CD8-positive, alpha-beta memory T cell (primary cell): ENCODE measurements at regions not wholly inside any gene's neighbourhood (a gene's known extent, or its start where the extent isn't known, plus 50 kb on each side); places are given as distances from the start of the nearest gene placed in this dataset.
A peak's percentile ranks its signal among the peaks of the same experiment; 100 is the strongest.
"Not testable (repeated sequence)": the region's sequence is repeated elsewhere in the genome, so short reads cannot be mapped to it uniquely, and the experiment has no call there.

Source experiments
- CTCF ChIA-PET: fragments of 350-600 bp; sonication (Branson Sonifier 250); formaldehyde crosslinking; loops from one replicate; lab custom pipeline; 2021; ENCODE audit warnings: antibody characterized with exemption; lab: Charles Lee
- POLR2A ChIA-PET: fragments of 350-600 bp; sonication (Branson Sonifier 250); formaldehyde crosslinking; loops from one replicate; lab custom pipeline; 2021; ENCODE audit warnings: antibody characterized with exemption; lab: Charles Lee
- DNase-seq, 5 donors: peaks; one replicate each; pipeline versions ENCODE4 v3.0.0 to v3.0.0-alpha.2; 2020 to 2022; ENCODE audit warnings: mixed read lengths in 1 of 5
- H3K27ac ChIP-seq: one replicate; pipeline ENCODE4 v1.7.0; 2013; ENCODE audit warnings: low read depth, mild to moderate bottlenecking, low read length, moderate library complexity
- H3K27me3 ChIP-seq: 2 replicates; pipeline ENCODE4 v1.7.0; 2013; ENCODE audit warnings: low read length, mild to moderate bottlenecking; ENCODE audit not compliant: insufficient read depth, poor library complexity, severe bottlenecking
- H3K36me3 ChIP-seq: 2 replicates; pipeline ENCODE4 v1.7.0; 2013; ENCODE audit warnings: mild to moderate bottlenecking, low read length, moderate library complexity; ENCODE audit not compliant: insufficient read depth
- H3K4me1 ChIP-seq: 2 replicates; pipeline ENCODE4 v1.7.0; 2013; ENCODE audit warnings: mild to moderate bottlenecking, low read length, moderate library complexity; ENCODE audit not compliant: insufficient read depth
- H3K4me3 ChIP-seq: 2 replicates; pipeline ENCODE4 v1.7.0; 2013; ENCODE audit warnings: mild to moderate bottlenecking, low read length
- H3K9me3 ChIP-seq: 2 replicates; pipeline ENCODE4 v1.7.0; 2013; ENCODE audit warnings: mild to moderate bottlenecking, low read length
- H3K27ac Mint-ChIP-seq, 8 donors: one replicate each; pipeline ENCODE4 v1.8.0; 2020 to 2021; ENCODE audit warnings: mixed read lengths in 8 of 8, mild to moderate bottlenecking in 6 of 8, inconsistent platforms in 3 of 8, moderate library complexity in 3 of 8
- H3K27me3 Mint-ChIP-seq, 2 donors: one replicate each; pipeline ENCODE4 v1.8.0; 2020 to 2021; ENCODE audit warnings: mixed read lengths in 2 of 2, mild to moderate bottlenecking in 1 of 2, moderate library complexity in 1 of 2
- H3K36me3 Mint-ChIP-seq, 3 donors: one replicate each; pipeline ENCODE4 v1.8.0; 2020 to 2021; ENCODE audit warnings: mixed read lengths in 3 of 3, inconsistent platforms in 1 of 3, mild to moderate bottlenecking in 1 of 3
- H3K4me1 Mint-ChIP-seq, 3 donors: one replicate each; pipeline ENCODE4 v1.8.0; 2020 to 2021; ENCODE audit warnings: mixed read lengths in 3 of 3, inconsistent platforms in 1 of 3, mild to moderate bottlenecking in 1 of 3
- H3K4me3 Mint-ChIP-seq, 7 donors: one replicate each; pipeline ENCODE4 v1.8.0; 2020 to 2021; ENCODE audit warnings: mixed read lengths in 7 of 7, mild to moderate bottlenecking in 6 of 7, moderate library complexity in 4 of 7, inconsistent platforms in 2 of 7
- H3K9me3 Mint-ChIP-seq, 5 donors: one replicate each; pipeline ENCODE4 v1.8.0; 2020 to 2022; ENCODE audit warnings: mixed read lengths in 5 of 5, mild to moderate bottlenecking in 3 of 5, moderate library complexity in 2 of 5, inconsistent platforms in 1 of 5

DNA sequence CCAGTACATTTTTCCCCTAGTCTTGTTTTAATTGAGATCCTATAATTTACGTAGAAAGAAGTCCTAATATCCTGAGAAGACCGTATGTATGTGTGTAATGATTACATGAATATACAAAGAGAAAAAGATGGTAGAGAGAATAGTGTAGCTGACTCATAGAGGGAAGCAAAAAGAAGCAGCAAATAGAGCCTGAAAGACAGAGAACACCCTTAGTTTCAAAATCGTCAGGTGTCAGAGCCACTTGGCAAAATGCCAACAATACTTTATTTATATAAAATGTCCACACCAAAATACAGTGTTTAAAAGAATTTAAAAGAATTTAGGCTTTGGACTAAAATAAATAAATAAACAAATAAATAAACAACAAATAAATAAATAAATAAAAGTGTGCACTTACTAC lies 1414.1 kb upstream of the EYS start:
- Histone ChIP-seq H3K36me3 (no peaks in the 10 kb centered on the region), H3K27ac (no peak overlapping the region), H3K27me3 (no peaks in the 10 kb centered on the region), H3K4me3 (no peak overlapping the region), H3K9me3 (no peaks in the 10 kb centered on the region), H3K4me1 (no peaks in the 10 kb centered on the region)
- CTCF ChIA-PET: no interaction called here
- H3K27ac Mint-ChIP-seq: no peak overlapping the region
- POLR2A ChIA-PET: no interaction called here
- DNase-seq: no peak
- no peaks in the 10 kb centered on the region for H3K4me1 Mint-ChIP-seq
- H3K27me3 Mint-ChIP-seq: no peaks in the 10 kb centered on the region
- H3K9me3 Mint-ChIP-seq: peaks cover 0 to 22% (median 0%) of the 10 kb centered on the region in 5 donors
- H3K4me3 Mint-ChIP-seq: no peak overlapping the region
- H3K36me3 Mint-ChIP-seq: no peaks in the 10 kb centered on the region

DNA sequence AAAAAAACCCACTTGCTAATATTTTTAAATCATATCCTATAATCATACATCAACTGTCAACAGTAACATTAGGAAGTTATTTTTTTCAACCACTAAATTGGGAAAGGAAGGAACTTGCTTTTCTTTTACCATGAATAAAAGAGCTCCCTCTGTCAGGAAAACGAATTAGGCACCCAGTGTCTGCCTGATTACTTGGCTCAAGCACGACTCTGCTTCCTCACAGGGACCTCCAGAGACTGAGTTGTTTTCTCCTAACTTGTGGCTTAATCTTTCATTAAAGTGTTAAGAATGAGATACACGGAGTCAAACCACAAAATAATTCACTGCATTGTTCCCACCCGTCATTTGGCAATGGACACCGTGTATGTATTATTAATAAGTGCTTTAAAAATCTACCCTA lies 1405.1 kb upstream of the EYS start:
- H3K27me3 Mint-ChIP-seq: no peaks in the 10 kb centered on the region
- CTCF ChIA-PET: no interaction called here
- H3K27ac ChIP-seq: no peak overlapping the region
- no peaks in the 10 kb centered on the region for H3K4me1 ChIP-seq
- H3K9me3 ChIP-seq: no peaks in the 10 kb centered on the region
- POLR2A ChIA-PET: no interaction called here
- peaks cover 2 to 31% (median 10%) of the 10 kb centered on the region in 5 donors for H3K9me3 Mint-ChIP-seq
- DNase-seq: no peak
- no peak overlapping the region for H3K27ac Mint-ChIP-seq
- no peaks in the 10 kb centered on the region for H3K36me3 Mint-ChIP-seq
- no peaks in the 10 kb centered on the region for H3K36me3 ChIP-seq
- no peak overlapping the region for H3K4me3 Mint-ChIP-seq
- H3K4me1 Mint-ChIP-seq: no peaks in the 10 kb centered on the region
- no peaks in the 10 kb centered on the region for H3K27me3 ChIP-seq
- no peak overlapping the region for H3K4me3 ChIP-seq

DNA sequence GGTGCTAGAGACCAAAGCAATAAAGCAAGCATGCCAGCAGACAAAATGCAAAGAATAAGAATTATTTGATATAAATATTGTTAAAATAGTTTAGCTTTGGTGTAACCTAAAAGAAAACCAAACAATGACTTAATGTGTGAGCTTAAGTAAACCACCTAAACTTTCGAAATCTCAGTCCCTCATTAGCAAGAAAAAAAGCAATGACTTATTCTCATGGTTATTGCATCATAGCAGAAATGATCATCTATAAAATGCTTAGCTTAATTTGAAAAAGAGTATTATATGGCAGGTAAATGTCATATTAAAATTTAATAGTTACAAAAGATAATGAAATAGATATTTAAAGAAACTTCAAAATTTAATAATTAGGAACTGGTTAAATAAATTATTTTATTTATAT lies 1395.7 kb upstream of the EYS start:
- Histone ChIP-seq H3K27ac (no peak overlapping the region), H3K4me1 (no peaks in the 10 kb centered on the region), H3K4me3 (no peak overlapping the region), H3K9me3 (no peaks in the 10 kb centered on the region), H3K27me3 (no peaks in the 10 kb centered on the region), H3K36me3 (no peaks in the 10 kb centered on the region)
- no peaks in the 10 kb centered on the region for H3K36me3 Mint-ChIP-seq
- no peak overlapping the region for H3K27ac Mint-ChIP-seq
- ChIA-PET POLR2A (no interaction called here), CTCF (no interaction called here)
- DNase-seq: no peak
- no peaks in the 10 kb centered on the region for H3K27me3 Mint-ChIP-seq
- H3K9me3 Mint-ChIP-seq: peaks cover 0 to 37% (median 16%) of the 10 kb centered on the region in 5 donors
- H3K4me3 Mint-ChIP-seq: no peak overlapping the region
- no peaks in the 10 kb centered on the region for H3K4me1 Mint-ChIP-seq

DNA sequence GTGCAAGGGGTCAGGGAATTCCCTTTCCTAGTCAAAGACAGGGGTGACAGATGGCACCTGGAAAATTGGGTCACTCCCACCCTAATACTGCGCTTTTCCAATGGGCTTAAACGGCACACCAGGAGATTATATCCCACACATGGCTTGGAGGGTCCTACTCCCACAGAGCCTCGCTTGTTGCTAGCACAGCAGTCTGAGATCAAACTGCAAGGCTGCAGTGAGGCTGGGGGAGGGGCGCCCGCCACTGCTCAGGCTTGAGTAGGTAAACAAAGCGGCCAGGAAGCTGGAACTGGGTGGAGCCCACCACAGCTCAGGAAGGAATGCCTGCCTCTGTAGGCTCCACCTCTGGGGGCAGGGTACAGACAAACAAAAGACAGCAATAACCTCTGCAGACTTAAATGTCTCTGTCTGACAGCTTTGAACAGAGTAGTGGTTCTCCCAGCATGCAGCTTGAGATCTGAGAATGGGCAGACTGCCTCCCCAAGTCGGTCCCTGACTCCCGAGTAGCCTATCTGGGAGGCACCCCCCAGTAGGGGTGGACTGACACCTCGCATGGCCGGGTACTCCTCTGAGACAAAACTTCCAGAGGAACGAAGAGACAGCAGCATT lies 1388.7 kb upstream of the EYS start:
- not testable (repeated sequence) for H3K27me3 Mint-ChIP-seq

DNA sequence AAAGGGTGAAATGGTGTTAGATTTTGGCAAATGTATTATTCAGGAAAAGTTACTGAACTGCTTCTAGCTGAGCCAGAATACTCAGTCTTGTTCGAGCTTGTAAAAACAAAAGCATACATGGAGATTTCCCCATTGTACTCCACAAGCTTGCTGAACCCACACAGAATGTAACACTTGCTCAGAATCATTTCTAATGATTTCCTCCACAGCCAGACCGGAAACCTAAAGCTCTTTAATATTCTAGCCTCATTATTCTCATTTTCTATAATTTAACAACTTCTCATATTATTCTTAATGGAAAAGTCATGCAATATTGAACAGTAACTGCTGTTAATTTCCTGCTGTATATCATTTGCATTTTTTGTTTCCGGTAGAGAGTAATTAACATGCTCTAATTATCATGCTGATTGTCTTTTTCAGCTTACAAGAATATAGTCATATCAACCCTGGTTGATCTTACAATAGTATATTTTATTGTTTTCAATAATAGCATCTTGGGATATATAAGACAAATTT lies 1387.5 kb upstream of the EYS start:
- H3K4me1 ChIP-seq: no peaks in the 10 kb centered on the region
- H3K27ac Mint-ChIP-seq: no peak overlapping the region
- no peak overlapping the region for H3K4me3 ChIP-seq
- H3K9me3 ChIP-seq: no peaks in the 10 kb centered on the region
- H3K27ac ChIP-seq: no peak overlapping the region
- no peaks in the 10 kb centered on the region for H3K36me3 ChIP-seq
- no peaks in the 10 kb centered on the region for H3K27me3 Mint-ChIP-seq
- H3K4me3 Mint-ChIP-seq: no peak overlapping the region
- peaks cover 6 to 31% (median 11%) of the 10 kb centered on the region in 5 donors for H3K9me3 Mint-ChIP-seq
- CTCF ChIA-PET: no interaction called here
- DNase-seq: no peak
- H3K27me3 ChIP-seq: no peaks in the 10 kb centered on the region
- no peaks in the 10 kb centered on the region for H3K36me3 Mint-ChIP-seq
- POLR2A ChIA-PET: no interaction called here
- no peaks in the 10 kb centered on the region for H3K4me1 Mint-ChIP-seq

More for the DNA sequence above, 1388.7 kb upstream of the EYS start:
- DNase-seq: peak in 1 of 5 donors; percentile 28
- H3K4me3 ChIP-seq, H3K4me1 ChIP-seq, H3K27ac Mint-ChIP-seq, POLR2A ChIA-PET, H3K36me3 ChIP-seq, H3K27ac ChIP-seq, H3K36me3 Mint-ChIP-seq, H3K27me3 ChIP-seq, H3K4me3 Mint-ChIP-seq, CTCF ChIA-PET, H3K9me3 ChIP-seq, H3K4me1 Mint-ChIP-seq: not testable (repeated sequence)
- H3K9me3 Mint-ChIP-seq: peaks cover 4 to 28% (median 14%) of the 10 kb centered on the region in 5 donors

DNA sequence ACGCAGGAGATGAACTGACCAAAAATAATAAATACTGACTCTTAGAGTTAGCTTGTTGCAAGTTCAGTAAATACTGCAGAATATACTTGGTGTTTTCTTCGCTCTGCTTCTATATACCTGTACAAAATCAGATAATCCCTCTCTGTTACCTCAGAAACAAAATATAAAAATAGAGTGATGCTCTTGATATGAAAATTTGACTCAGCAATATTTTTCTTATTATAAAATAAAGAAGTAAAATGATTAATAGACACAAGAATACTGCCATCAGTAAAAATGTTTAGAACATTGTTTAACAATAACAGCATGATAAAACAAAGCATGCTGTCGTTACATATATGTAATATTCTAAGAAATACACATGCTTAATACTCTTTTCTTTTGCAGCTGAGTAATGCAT lies 1366.9 kb upstream of the EYS start:
- H3K9me3 ChIP-seq: no peaks in the 10 kb centered on the region
- H3K36me3 ChIP-seq: no peaks in the 10 kb centered on the region
- POLR2A ChIA-PET: no interaction called here
- no peak for DNase-seq
- Mint-ChIP-seq H3K4me3 (no peak overlapping the region), H3K9me3 (peaks cover 5 to 20% (median 10%) of the 10 kb centered on the region in 5 donors), H3K4me1 (no peaks in the 10 kb centered on the region), H3K27me3 (no peaks in the 10 kb centered on the region), H3K27ac (no peak overlapping the region), H3K36me3 (no peaks in the 10 kb centered on the region)
- CTCF ChIA-PET: no interaction called here
- no peaks in the 10 kb centered on the region for H3K27me3 ChIP-seq
- no peak overlapping the region for H3K4me3 ChIP-seq
- H3K27ac ChIP-seq: no peak overlapping the region
- H3K4me1 ChIP-seq: no peaks in the 10 kb centered on the region

DNA sequence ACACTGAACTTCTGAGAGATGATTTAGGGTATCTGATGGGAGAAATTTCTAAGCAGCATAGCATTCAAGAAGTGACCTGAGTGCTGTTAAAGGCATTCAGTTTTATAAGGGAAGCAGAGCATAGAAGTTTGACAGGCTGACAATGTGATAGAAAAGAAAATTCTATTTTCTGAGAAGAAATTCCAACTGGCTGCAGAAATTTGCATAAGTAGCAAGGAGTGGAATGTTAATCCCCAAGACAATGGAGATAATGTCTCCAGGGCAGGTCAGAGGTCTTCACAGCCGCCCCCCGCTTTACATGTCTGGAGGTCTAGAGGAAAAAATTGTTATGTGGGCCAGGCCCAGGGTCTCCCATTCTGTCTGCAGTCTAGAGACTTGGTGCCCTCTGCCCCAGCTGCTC lies 1361.8 kb upstream of the EYS start:
- Mint-ChIP-seq H3K4me3 (no peak overlapping the region), H3K36me3 (no peaks in the 10 kb centered on the region), H3K27ac (no peak overlapping the region), H3K9me3 (peaks cover 12 to 23% (median 16%) of the 10 kb centered on the region in 5 donors), H3K27me3 (no peaks in the 10 kb centered on the region), H3K4me1 (no peaks in the 10 kb centered on the region)
- DNase-seq: no peak
- Histone ChIP-seq H3K36me3 (no peaks in the 10 kb centered on the region), H3K27me3 (no peaks in the 10 kb centered on the region), H3K4me1 (no peaks in the 10 kb centered on the region), H3K9me3 (no peaks in the 10 kb centered on the region), H3K27ac (no peak overlapping the region), H3K4me3 (no peak overlapping the region)
- CTCF ChIA-PET: no interaction called here
- POLR2A ChIA-PET: no interaction called here

DNA sequence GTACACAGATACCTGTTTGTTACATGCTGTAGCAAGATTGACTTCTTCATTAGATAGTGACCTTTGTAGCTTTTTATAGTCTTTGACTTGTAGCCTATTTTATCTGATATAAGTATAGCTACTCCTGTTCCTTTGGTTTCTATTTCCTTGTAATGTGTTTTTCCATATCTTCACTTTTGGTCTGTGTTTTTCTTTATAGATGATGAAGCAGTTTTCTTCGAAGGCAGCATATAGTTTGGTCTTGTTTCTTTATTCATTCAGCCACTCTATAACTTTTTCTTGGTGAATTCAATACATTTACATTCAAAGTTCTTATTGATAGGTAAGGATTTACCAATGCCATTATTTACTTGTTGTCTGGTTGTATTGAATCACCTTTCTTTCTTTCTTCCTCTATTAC lies 1357.3 kb upstream of the EYS start:
- POLR2A ChIA-PET: no interaction called here
- Mint-ChIP-seq H3K27ac (no peak overlapping the region), H3K9me3 (peaks cover 15 to 26% (median 21%) of the 10 kb centered on the region in 5 donors), H3K36me3 (no peaks in the 10 kb centered on the region), H3K4me1 (no peaks in the 10 kb centered on the region), H3K27me3 (no peaks in the 10 kb centered on the region), H3K4me3 (no peak overlapping the region)
- Histone ChIP-seq H3K36me3 (no peaks in the 10 kb centered on the region), H3K27ac (no peak overlapping the region), H3K4me1 (no peaks in the 10 kb centered on the region), H3K27me3 (no peaks in the 10 kb centered on the region), H3K4me3 (no peak overlapping the region), H3K9me3 (no peaks in the 10 kb centered on the region)
- DNase-seq: no peak
- CTCF ChIA-PET: no interaction called here
